GM19452 (cell line): ENCODE measurements at regions not wholly inside any gene's neighbourhood (a gene's known extent, or its start where the extent isn't known, plus 50 kb on each side); places are given as distances from the start of the nearest gene placed in this dataset.

Experiments
- ATAC-seq: cut with Tn5 transposase; IDR thresholded peaks from one replicate; pipeline ENCODE4 v1.9.1; 2021; ENCODE audit not compliant: unreplicated experiment

- no peak for ATAC-seq
These were observed 1487.3 kb downstream of the TBC1D22A start for GRCh38 chr22:48249713-48250268.

DNA sequence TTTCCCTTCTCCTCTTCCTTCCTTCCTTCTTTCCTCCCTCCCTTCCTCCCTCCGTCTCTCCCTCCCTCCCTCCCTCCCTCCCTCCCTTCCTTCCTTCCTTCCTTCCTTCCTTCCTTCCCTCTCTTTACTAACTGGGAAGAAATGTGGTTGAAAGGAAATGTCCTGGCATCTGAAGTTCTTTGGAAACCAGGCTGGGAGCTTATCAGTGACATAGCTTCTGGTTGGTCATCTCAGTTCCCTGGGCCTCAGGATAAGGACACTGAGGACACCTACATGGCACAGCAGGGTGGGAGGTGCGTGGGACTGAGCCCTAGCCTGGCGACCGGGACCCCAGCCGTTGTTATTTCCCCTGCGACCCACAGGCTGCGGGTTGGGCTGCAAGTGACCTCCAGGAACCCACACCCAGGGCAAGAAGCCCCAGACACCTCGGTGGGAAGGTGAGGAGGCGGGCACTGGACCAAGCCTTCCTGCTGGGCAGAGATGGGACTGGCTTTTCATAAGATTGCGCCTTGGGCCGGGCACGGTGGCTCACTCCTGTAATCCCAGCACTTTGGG is 1486.5 kb downstream of the TBC1D22A start:
- no peak for ATAC-seq

- ATAC-seq = no peak
These were observed 1485.4 kb downstream of the TBC1D22A start for GRCh38 chr22:48247829-48248228.

DNA sequence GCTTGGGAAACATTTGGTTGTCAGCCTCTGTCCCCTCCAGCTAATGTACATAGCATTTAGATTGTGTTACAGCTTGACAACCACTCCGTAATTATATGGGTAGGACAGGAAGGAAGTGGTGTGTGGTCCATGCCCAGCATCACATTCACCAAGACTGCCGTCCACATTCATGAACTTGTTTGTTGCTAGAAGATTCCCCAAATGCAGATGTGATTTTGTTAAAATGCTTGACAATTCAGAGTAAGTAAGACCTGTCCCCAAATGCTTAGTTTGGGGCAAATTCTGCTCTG is 1482.7 kb downstream of the TBC1D22A start:
- no peak for ATAC-seq

- no peak for ATAC-seq
These were observed 1482.1 kb downstream of the TBC1D22A start for GRCh38 chr22:48244388-48245195.

DNA sequence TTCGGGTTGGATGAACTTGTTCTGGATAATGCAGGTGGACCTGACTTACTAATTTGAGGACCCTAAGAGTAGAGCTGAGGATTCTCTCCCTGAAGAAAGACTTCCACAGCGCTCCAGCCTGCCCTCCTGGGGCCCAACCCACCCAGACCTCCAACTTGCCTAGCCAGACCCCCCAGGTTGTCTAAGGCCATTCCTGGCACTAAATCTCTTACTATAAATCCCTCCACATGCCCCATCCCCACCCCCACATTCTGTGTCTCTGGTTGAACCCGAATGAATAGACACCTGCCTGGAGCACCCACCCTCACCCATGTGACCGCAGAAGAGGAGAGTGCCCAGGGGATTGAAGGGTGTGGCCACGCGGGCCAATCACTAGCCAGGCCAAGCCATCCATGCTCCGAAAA is 1480.0 kb downstream of the TBC1D22A start:
- ATAC-seq = no peak

GRCh38 chr22:48241658-48242057 is 1479.2 kb downstream of the TBC1D22A start:
- ATAC-seq = no peak

GRCh38 chr22:48240935-48241230 is 1478.4 kb downstream of the TBC1D22A start:
- no peak for ATAC-seq

DNA sequence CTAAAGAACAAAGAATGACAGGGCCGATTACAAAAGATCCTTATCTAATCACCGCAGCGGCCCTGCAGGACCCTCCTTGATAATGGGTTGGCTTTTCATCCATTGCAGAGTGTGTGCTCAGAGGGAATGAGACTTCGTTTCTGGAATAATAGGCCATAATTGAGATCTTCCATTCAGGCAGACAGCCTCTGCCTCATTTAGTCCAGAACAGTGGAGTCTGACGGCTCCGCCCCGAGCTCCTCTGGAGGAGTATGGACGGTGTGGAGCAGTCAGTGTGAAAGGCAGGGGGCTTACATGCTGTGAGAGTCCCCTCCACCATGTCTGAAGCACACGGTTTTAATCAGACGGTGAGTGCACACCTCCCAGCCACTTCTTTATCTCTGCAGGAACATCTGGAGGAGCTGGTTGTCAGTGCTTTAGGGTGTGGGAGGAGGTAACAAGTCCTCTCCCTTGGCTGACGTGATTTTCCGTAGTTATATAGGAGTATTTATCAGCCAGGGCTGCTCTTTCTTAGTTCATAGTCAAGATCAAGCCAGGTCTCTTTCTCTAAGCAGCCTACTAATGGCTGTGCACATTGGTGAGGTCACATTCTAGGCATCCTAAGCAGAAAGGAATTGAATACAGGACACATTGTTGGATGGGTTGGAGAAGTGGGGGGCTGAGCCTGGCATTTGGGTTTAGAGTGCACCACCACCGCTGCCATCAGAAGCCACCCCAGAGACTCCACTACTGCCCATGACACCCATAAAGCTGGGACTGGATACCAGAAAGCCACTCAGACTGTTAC is 1477.9 kb downstream of the TBC1D22A start:
- ATAC-seq = no peak

DNA sequence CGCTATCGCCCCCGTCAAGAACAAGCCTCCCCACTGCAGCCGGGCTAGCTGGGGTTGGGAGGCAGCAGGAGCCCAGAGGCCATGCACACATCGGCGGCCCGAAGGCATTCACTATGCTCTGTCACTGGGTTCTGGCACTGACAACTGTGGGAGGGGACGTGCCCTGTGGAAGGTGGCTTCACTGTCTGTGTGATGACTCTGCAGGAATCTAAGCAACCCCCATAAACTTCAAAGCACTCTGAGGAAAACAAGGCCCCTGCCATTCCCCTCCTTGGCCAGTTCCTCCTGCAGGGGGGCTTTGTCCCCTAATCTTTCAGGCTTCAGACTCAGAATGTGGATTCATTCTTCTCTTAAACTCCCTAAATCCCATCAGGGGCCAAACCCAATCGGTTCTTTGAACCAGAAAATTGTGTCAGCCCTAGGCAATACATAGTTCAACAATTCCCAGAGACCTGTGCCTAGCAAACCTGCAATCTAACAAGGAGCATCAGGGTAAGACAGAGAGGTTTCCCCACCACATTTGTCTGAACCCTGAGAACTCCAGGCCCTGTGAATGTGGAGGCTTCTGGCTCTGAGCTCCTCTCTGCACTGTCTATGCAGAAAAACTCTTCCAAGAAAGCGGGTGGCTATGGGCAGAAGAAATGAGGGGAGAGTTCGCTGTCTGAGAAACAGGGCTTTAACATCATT is 1477.2 kb downstream of the TBC1D22A start:
- no peak for ATAC-seq

DNA sequence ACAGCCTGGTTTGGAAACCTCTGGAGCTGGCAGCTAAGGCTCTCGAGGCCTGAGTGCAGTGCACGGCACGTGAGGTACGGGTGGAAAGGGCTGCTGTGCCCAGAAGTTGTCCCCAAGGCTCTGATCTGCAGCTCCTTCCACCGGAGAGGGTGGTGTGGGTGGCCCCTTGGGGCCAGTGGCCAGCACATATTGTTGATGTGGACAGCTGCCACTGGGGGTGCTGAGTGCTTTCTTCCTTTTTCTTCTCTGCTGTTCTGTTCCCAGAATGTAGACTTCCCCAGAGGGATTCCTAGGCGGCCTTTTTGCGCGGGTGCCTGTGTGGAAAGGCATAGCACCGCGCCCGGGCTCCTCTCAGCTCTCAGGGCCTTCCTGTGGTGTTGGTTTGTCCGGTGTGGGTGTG is 1476.5 kb downstream of the TBC1D22A start:
- ATAC-seq = no peak

DNA sequence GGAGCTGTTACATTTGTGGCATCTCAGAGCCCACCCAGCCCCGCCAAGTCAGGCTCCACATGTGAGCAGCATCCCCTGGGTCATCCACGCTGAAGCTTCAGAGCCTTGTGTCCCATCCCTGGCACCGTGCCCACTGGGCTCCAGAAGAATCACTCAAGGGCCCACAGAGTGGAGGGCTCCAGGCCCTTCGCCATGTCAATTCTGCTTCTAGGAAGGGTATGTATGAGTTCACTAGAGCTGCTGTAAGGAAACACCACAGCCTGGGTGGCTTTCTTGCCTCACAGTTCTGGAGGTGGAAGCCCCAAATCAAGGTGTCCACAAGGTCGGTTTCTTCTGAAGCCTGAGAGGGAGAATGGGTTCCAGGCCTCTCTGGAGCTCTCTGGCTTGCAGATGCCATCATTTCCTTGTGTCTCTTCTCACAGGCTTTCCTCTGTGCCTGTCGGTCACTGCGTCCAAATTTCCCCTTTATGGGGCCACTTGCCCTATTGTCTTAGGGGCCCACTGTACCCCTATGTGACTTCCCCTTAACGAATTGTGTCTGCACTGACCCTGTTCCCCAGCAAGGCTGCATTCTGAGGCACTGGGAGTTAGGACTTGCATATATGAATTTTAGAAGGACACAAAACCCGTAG is 1476.0 kb downstream of the TBC1D22A start:
- ATAC-seq = no peak

GRCh38 chr22:48237466-48238283 is 1475.2 kb downstream of the TBC1D22A start:
- ATAC-seq = no peak

GRCh38 chr22:48236261-48236660 is 1473.8 kb downstream of the TBC1D22A start:
- no peak for ATAC-seq

DNA sequence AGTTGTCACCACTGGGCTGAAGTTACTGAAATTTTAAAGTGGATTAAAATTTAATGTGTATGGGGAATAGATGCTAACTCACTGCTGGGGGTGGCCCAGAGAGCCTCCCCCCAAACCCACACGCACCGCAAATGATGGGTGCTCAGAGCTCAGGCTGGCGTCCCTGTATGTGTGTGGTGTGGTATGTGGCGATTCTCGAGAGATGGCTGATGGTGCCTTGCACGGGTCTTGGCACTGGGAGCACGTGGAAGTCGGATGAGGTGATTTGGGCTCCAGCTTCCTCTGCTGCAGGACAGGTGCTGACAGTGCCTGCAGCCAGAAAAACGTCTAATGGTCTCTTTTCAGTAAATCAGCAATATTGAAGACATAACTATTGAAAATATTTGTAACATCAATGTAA is 1473.3 kb downstream of the TBC1D22A start:
- ATAC-seq = no peak

GRCh38 chr22:48234011-48234410 is 1471.6 kb downstream of the TBC1D22A start:
- no peak for ATAC-seq

DNA sequence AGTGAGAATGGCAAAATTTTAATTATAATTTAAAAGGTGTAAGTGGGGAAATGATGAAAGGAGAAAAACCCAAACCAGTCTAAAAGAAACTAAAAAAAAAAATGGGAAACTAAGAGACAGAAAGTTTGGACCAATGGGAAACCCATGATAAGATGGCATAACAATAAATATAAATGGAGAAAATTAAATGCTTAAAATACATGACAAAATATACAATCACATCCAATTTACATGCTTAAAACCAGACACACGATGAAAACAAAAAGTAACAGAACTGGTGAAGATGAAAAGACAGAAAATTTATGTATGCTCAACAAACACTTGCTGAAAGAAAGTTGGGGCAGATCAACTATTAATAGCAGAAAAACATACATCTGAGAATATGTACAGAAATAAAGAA is 1471.1 kb downstream of the TBC1D22A start:
- ATAC-seq = no peak

DNA sequence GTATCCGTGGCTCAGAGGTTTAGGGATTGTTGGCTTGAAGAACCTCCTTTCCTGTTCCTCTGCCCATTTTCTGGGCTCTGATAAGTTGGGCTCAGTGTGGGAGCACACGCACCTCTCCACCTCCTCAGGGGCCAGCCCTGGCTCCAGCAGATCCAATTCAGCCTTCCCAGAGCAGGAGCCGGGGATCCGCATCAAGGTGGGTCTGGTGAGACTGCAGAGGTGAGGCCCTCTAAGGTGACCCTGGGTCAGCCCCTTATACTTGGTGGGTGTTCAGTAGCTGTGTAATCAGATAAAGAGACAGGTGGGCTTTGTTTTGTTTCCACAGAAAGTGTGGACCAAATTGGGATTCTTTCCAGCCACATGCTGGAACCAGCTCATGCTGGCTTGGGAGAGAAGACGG is 1466.0 kb downstream of the TBC1D22A start:
- no peak for ATAC-seq

GRCh38 chr22:48227341-48228018 is 1465.0 kb downstream of the TBC1D22A start:
- no peak for ATAC-seq
